T-helper 1 cell (primary cell): ENCODE measurements at regions not wholly inside any gene's neighbourhood (a gene's known extent, or its start where the extent isn't known, plus 50 kb on each side); places are given as distances from the start of the nearest gene placed in this dataset.

Experiments
- DNase-seq, 5 donors: peaks; one replicate each; pipeline ENCODE4 v3.0.0-alpha.2; 2012 to 2020

GRCh38 chr4:165723051-165723795 is 149.8 kb upstream of the TLL1 start:
- DNase-seq: no peak

- no peak for DNase-seq
Measured at GRCh38 chr4:165724786-165725185, 148.3 kb upstream of the TLL1 start.

- DNase-seq: no peak
Measured at GRCh38 chr4:165725352-165725751, 147.7 kb upstream of the TLL1 start.

GRCh38 chr4:165726831-165727230 is 146.2 kb upstream of the TLL1 start:
- no peak for DNase-seq

- DNase-seq: no peak
Measured at GRCh38 chr4:165737309-165737972, 135.6 kb upstream of the TLL1 start.

- DNase-seq: no peak
Measured at GRCh38 chr4:165738571-165738970, 134.5 kb upstream of the TLL1 start.

GRCh38 chr4:165740911-165741310 is 132.1 kb upstream of the TLL1 start:
- no peak for DNase-seq

- DNase-seq: no peak
Measured at GRCh38 chr4:165743422-165743821, 129.6 kb upstream of the TLL1 start.

GRCh38 chr4:165744370-165744769 is 128.7 kb upstream of the TLL1 start:
- no peak for DNase-seq

GRCh38 chr4:165748321-165748720 is 124.7 kb upstream of the TLL1 start:
- DNase-seq: no peak

- DNase-seq: no peak
Measured at GRCh38 chr4:165751882-165752281, 121.2 kb upstream of the TLL1 start.

- no peak for DNase-seq
Measured at GRCh38 chr4:165754664-165755063, 118.4 kb upstream of the TLL1 start.

GRCh38 chr4:165756836-165757235 is 116.2 kb upstream of the TLL1 start:
- DNase-seq: no peak

GRCh38 chr4:165757451-165757850 is 115.6 kb upstream of the TLL1 start:
- no peak for DNase-seq

- no peak for DNase-seq
Measured at GRCh38 chr4:165758086-165758485, 115.0 kb upstream of the TLL1 start.

- DNase-seq: no peak
Measured at GRCh38 chr4:165760182-165760581, 112.9 kb upstream of the TLL1 start.

- no peak for DNase-seq
Measured at GRCh38 chr4:165761963-165762362, 111.1 kb upstream of the TLL1 start.

- DNase-seq: no peak
Measured at GRCh38 chr4:165763640-165764039, 109.4 kb upstream of the TLL1 start.

- no peak for DNase-seq
Measured at GRCh38 chr4:165765053-165765452, 108.0 kb upstream of the TLL1 start.

- DNase-seq: no peak
Measured at GRCh38 chr4:165766018-165766417, 107.0 kb upstream of the TLL1 start.

GRCh38 chr4:165766976-165767375 is 106.1 kb upstream of the TLL1 start:
- DNase-seq: no peak

GRCh38 chr4:165767671-165768070 is 105.4 kb upstream of the TLL1 start:
- no peak for DNase-seq

GRCh38 chr4:165768281-165768680 is 104.8 kb upstream of the TLL1 start:
- DNase-seq: no peak

- DNase-seq: no peak
Measured at GRCh38 chr4:165774326-165774725, 98.7 kb upstream of the TLL1 start.
